Left ventricle myocardium inferior (tissue), 1 donor: ENCODE measurements at regions not wholly inside any gene's neighbourhood (a gene's known extent, or its start where the extent isn't known, plus 50 kb on each side); places are given as distances from the start of the nearest gene placed in this dataset.

Experiments used
- DNase-seq: peaks from one replicate; pipeline ENCODE4 v3.0.0-alpha.2; 2020
- H3K27ac ChIP-seq: fragments of 200-600 bp; replicated peaks from 2 replicates; pipeline ENCODE4 v1.8.0; 2021
- H3K27me3 ChIP-seq: fragments of 200-600 bp; 2 replicates; pipeline ENCODE4 v1.8.0; 2021; ENCODE audit warnings: low read depth
- H3K36me3 ChIP-seq: fragments of 200-600 bp; 2 replicates; pipeline ENCODE4 v1.8.0; 2021
- H3K4me1 ChIP-seq: fragments of 200-600 bp; 2 replicates; pipeline ENCODE4 v1.8.0; 2021
- H3K4me3 ChIP-seq: fragments of 200-600 bp; 2 replicates; pipeline ENCODE4 v1.8.0; 2021; ENCODE audit warnings: mild to moderate bottlenecking, moderate library complexity
- H3K9me3 ChIP-seq: fragments of 200-600 bp; replicated peaks from 2 replicates; pipeline ENCODE4 v1.8.0; 2021
- intact Hi-C: fragments of 100-400 bp; cut with micrococcal nuclease; formaldehyde crosslinking; loops from one replicate; pipeline ENCODE4 v1.11.0; 2022
- TF ChIP-seq, protein P1 (sequence below): fragments of 200-600 bp; IDR thresholded peaks from 2 replicates; pipeline ENCODE4 v1.8.0; 2021; ENCODE audit warnings: antibody characterized with exemption, mild to moderate bottlenecking, borderline replicate concordance
- donor health status: DM: no; HTN: yes; CAD: no; lungs with severe emphysema.

DNA sequence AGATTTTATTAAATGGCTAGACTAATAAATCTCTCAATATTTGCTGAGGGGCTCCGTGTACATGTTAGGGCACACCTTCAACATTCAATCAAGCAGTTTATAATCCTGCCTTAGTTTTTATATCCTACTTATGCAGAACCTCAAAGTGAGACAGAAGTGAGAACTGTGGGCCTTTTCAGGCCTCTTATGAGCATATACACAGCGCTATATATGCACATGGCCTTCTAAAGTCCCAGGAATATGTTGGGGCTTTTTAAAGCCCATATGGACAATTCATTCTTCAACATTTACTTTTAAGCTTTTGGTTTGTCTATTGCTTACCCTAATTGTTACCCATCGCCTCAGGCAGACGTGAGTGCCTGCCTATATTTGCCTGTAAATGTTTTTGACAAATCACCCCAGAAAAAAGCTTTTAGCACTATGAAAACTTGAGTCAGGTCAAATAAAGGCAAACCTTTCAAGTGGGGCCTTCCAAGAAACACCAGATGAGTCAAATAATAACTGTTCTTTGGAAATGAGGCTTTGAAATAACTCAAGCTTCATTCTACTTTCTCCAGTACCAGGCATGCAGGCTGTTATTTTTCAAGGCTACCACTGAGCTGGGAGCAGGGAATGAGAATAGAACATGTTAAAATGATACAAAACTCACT, 58.2 kb downstream of the ESM1 start:
- Histone ChIP-seq H3K9me3 (peaks cover 34% of the 10 kb centered on the region), H3K4me1 (no peaks in the 10 kb centered on the region), H3K27ac (no peak overlapping the region), H3K4me3 (no peak overlapping the region), H3K36me3 (no peaks in the 10 kb centered on the region), H3K27me3 (peaks cover 37% of the 10 kb centered on the region)
- intact Hi-C loops, result no loop called here
- TF ChIP-seq, protein P1, sequence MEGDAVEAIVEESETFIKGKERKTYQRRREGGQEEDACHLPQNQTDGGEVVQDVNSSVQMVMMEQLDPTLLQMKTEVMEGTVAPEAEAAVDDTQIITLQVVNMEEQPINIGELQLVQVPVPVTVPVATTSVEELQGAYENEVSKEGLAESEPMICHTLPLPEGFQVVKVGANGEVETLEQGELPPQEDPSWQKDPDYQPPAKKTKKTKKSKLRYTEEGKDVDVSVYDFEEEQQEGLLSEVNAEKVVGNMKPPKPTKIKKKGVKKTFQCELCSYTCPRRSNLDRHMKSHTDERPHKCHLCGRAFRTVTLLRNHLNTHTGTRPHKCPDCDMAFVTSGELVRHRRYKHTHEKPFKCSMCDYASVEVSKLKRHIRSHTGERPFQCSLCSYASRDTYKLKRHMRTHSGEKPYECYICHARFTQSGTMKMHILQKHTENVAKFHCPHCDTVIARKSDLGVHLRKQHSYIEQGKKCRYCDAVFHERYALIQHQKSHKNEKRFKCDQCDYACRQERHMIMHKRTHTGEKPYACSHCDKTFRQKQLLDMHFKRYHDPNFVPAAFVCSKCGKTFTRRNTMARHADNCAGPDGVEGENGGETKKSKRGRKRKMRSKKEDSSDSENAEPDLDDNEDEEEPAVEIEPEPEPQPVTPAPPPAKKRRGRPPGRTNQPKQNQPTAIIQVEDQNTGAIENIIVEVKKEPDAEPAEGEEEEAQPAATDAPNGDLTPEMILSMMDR, result no peak
- no peak for DNase-seq

DNA sequence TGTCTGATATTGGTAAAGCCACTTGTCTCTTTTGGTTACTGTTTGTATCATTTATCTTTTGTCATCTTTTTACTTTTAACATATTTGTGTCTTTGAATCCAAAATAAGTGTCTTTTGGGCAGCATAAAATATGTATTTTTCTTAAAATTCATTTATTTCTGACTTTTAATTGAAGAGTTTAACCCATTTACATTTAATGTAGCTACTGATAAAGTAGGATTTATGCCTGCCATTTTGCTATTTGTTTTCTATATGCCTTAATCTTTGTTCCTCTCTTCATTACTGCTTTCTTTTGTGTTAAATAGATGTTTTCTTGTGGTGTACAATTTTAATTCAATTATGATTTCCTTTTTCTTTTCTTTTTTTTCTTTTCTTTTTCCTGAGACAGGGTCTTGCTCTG, 60.9 kb downstream of the ESM1 start:
- Histone ChIP-seq H3K27ac (no peak overlapping the region), H3K9me3 (peaks cover 34% of the 10 kb centered on the region), H3K27me3 (peaks cover 19% of the 10 kb centered on the region), H3K4me3 (no peak overlapping the region), H3K4me1 (no peaks in the 10 kb centered on the region), H3K36me3 (no peaks in the 10 kb centered on the region)
- TF ChIP-seq, protein P1, result no peak
- DNase-seq, result no peak
- intact Hi-C loops, result no loop called here

DNA sequence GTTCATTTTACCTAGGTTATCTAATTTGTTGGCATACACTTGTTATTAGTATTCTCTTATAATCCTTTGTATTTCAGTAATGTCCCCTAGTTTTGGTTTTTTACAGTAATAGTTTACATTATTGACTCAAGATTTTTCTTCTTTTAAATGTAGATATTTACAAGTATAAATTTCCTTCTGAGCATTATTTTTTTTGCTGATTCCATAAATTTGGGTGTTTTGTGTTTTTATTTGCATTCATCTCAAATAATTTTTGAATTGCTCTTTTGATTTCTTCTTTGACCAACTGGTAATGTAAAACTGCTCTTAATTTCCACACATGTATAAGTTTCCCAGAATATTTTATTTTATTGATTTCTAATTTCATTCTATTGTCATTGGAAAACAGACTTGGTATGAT, 68.1 kb downstream of the ESM1 start:
- DNase-seq, result no peak
- H3K27me3 ChIP-seq, result peaks cover 71% of the 10 kb centered on the region
- no peak overlapping the region for H3K27ac ChIP-seq
- TF ChIP-seq, protein P1, result no peak
- no peak overlapping the region for H3K4me3 ChIP-seq
- intact Hi-C loops, result no loop called here
- H3K36me3 ChIP-seq, result no peaks in the 10 kb centered on the region
- H3K4me1 ChIP-seq, result no peaks in the 10 kb centered on the region
- no peaks in the 10 kb centered on the region for H3K9me3 ChIP-seq

DNA sequence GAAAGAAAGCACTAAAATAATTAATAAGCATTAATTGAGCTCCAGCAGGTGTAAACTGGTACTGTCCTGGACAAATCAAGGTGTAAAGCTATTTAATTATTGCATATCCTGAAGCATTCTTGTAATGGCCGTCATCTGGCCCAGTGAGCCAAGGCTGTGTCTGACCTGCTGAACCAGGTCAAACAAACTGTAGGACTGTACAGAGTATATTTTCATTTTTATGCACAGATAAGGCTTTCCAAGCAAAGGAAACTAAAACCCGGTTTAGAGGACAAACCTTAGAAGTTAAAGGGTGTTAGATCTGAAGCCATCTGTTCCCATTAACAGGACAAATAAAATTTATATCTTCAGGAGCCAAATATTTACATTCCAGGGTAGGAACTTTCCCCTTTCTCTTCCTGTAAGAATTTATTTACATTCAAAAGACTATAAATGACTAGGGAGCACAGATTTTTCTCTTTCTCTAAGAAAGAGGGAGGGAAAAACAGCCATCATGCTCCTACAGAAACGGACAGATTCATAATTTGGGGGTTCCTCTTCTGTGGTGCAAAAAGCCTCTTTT, 69.8 kb downstream of the ESM1 start:
- DNase-seq, result no peak
- Histone ChIP-seq H3K4me1 (no peaks in the 10 kb centered on the region), H3K4me3 (no peak overlapping the region), H3K27ac (no peak overlapping the region), H3K27me3 (peaks cover 68% of the 10 kb centered on the region), H3K9me3 (no peaks in the 10 kb centered on the region), H3K36me3 (no peaks in the 10 kb centered on the region)
- TF ChIP-seq, protein P1, result no peak
- intact Hi-C loops, result no loop called here

DNA sequence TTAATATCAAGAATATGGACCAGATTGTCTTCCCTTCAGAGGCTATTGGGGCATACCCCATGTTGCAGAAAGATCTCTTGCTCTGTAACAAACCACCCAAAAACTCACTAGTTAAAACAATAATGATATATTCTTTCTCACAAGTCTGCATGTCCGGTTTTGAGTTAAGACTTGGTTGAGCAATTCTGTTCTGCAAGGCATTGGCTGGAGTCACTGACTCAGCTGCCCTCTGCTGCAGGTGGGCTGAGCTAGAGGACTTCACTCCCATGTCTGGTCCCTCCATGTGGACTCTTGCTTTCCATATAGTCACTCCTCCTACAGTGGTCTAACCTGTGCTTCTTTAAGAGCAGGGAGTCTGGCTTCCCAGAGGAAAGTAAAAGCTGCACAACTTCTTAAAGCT, 73.4 kb downstream of the ESM1 start:
- Histone ChIP-seq H3K27me3 (peaks cover 64% of the 10 kb centered on the region), H3K36me3 (no peaks in the 10 kb centered on the region), H3K4me1 (no peaks in the 10 kb centered on the region), H3K27ac (no peak overlapping the region), H3K9me3 (no peaks in the 10 kb centered on the region), H3K4me3 (no peak overlapping the region)
- intact Hi-C loops, result no loop called here
- TF ChIP-seq, protein P1, result no peak
- no peak for DNase-seq
